ENCODE measurements at regions not wholly inside any gene's neighbourhood (a gene's known extent, or its start where the extent isn't known, plus 50 kb on each side); places are given as distances from the start of the nearest gene placed in this dataset.

DNA sequence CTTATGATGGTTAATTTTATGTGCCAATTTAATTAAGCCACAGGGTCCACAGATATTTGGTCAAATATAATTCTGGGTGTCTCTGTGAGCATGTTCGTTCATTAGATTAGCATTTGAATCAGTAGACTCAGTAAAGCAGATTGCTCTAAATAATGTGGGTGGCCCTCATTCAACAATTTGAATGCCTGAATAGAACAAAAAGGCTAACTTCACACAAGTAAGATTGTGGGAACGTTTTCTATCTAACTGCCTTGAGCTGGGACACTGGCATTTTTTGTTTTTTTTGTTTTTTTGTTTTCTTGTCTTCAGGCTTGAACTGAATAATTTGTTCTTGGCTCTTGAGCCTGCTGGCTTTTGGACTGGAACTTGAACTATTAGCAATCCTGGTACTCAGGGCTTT, 292.4 kb upstream of the SPANXN4 start:
- CTCF ChIA-PET, result no interaction called here
- TF ChIP-seq ZNF214 (tag by site-specific recombination; IDR thresholded peaks at IDR 0.05; ENCODE audit: borderline replicate concordance) (no peak), ZNF423 (tag by site-specific recombination; IDR thresholded peaks at IDR 0.05) (no peak), ZNF510 (tag by site-specific recombination; IDR thresholded peaks at IDR 0.05; ENCODE audit: insufficient replicate concordance) (no peak), ZNF670 (tag by site-specific recombination; IDR thresholded peaks at IDR 0.05; ENCODE audit: low read depth) (no peak), KLF7 (tag by site-specific recombination; IDR thresholded peaks at IDR 0.05; ENCODE audit: borderline replicate concordance) (no peak), ZNF221 (tag by site-specific recombination; IDR thresholded peaks at IDR 0.05; ENCODE audit: borderline replicate concordance) (no peak), ZNF133 (tag by site-specific recombination; IDR thresholded peaks at IDR 0.05) (no peak), ZNF664 (tag by site-specific recombination; IDR thresholded peaks at IDR 0.05) (no peak), ZNF37A (tag by site-specific recombination; IDR thresholded peaks at IDR 0.05) (no peak), SALL2 (tag by site-specific recombination; IDR thresholded peaks at IDR 0.05; ENCODE audit: borderline replicate concordance) (no peak), ZNF624 (tag by site-specific recombination; IDR thresholded peaks at IDR 0.05) (no peak), ZNF132 (tag by site-specific recombination; IDR thresholded peaks at IDR 0.05; ENCODE audit: borderline replicate concordance) (no peak), BCL11A (tag by site-specific recombination; IDR thresholded peaks at IDR 0.05; ENCODE audit: low read depth) (no peak), ZXDB (tag by site-specific recombination; IDR thresholded peaks at IDR 0.05) (no peak)
- TF ChIP-seq, protein P1, sequence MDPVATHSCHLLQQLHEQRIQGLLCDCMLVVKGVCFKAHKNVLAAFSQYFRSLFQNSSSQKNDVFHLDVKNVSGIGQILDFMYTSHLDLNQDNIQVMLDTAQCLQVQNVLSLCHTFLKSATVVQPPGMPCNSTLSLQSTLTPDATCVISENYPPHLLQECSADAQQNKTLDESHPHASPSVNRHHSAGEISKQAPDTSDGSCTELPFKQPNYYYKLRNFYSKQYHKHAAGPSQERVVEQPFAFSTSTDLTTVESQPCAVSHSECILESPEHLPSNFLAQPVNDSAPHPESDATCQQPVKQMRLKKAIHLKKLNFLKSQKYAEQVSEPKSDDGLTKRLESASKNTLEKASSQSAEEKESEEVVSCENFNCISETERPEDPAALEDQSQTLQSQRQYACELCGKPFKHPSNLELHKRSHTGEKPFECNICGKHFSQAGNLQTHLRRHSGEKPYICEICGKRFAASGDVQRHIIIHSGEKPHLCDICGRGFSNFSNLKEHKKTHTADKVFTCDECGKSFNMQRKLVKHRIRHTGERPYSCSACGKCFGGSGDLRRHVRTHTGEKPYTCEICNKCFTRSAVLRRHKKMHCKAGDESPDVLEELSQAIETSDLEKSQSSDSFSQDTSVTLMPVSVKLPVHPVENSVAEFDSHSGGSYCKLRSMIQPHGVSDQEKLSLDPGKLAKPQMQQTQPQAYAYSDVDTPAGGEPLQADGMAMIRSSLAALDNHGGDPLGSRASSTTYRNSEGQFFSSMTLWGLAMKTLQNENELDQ (tag by site-specific recombination; IDR thresholded peaks at IDR 0.05; ENCODE audit: low read depth), result no peak
- TF ChIP-seq, protein P2, sequence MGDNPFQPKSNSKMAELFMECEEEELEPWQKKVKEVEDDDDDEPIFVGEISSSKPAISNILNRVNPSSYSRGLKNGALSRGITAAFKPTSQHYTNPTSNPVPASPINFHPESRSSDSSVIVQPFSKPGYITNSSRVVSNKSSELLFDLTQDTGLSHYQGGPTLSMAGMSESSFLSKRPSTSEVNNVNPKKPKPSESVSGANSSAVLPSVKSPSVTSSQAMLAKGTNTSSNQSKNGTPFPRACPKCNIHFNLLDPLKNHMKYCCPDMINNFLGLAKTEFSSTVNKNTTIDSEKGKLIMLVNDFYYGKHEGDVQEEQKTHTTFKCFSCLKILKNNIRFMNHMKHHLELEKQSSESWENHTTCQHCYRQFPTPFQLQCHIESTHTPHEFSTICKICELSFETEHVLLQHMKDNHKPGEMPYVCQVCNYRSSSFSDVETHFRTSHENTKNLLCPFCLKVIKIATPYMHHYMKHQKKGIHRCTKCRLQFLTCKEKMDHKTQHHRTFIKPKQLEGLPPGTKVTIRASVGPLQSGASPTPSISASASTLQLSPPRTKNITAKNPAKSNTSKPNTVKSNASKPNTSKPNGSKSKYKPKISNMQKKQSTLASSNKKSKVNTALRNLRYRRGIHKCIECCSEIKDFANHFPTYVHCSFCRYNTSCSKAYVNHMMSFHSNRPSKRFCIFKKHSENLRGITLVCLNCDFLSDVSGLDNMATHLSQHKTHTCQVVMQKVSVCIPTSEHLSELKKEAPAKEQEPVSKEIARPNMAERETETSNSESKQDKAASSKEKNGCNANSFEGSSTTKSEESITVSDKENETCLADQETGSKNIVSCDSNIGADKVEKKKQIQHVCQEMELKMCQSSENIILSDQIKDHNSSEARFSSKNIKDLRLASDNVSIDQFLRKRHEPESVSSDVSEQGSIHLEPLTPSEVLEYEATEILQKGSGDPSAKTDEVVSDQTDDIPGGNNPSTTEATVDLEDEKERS (tag by site-specific recombination; IDR thresholded peaks at IDR 0.05), result no peak
- TF ChIP-seq, protein P3, sequence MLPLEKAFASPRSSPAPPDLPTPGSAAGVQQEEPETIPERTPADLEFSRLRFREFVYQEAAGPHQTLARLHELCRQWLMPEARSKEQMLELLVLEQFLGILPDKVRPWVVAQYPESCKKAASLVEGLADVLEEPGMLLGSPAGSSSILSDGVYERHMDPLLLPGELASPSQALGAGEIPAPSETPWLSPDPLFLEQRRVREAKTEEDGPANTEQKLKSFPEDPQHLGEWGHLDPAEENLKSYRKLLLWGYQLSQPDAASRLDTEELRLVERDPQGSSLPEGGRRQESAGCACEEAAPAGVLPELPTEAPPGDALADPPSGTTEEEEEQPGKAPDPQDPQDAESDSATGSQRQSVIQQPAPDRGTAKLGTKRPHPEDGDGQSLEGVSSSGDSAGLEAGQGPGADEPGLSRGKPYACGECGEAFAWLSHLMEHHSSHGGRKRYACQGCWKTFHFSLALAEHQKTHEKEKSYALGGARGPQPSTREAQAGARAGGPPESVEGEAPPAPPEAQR (tag by site-specific recombination; IDR thresholded peaks at IDR 0.05), result no peak
- TF ChIP-seq, protein P4, sequence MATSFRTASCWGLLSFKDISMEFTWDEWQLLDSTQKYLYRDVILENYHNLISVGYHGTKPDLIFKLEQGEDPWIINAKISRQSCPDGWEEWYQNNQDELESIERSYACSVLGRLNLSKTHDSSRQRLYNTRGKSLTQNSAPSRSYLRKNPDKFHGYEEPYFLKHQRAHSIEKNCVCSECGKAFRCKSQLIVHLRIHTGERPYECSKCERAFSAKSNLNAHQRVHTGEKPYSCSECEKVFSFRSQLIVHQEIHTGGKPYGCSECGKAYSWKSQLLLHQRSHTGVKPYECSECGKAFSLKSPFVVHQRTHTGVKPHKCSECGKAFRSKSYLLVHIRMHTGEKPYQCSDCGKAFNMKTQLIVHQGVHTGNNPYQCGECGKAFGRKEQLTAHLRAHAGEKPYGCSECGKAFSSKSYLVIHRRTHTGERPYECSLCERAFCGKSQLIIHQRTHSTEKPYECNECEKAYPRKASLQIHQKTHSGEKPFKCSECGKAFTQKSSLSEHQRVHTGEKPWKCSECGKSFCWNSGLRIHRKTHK (tag by site-specific recombination; IDR thresholded peaks at IDR 0.05), result no peak
- TF ChIP-seq, protein P5, sequence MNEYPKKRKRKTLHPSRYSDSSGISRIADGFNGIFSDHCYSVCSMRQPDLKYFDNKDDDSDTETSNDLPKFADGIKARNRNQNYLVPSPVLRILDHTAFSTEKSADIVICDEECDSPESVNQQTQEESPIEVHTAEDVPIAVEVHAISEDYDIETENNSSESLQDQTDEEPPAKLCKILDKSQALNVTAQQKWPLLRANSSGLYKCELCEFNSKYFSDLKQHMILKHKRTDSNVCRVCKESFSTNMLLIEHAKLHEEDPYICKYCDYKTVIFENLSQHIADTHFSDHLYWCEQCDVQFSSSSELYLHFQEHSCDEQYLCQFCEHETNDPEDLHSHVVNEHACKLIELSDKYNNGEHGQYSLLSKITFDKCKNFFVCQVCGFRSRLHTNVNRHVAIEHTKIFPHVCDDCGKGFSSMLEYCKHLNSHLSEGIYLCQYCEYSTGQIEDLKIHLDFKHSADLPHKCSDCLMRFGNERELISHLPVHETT (tag by site-specific recombination; IDR thresholded peaks at IDR 0.05), result no peak
- TF ChIP-seq, protein P6, sequence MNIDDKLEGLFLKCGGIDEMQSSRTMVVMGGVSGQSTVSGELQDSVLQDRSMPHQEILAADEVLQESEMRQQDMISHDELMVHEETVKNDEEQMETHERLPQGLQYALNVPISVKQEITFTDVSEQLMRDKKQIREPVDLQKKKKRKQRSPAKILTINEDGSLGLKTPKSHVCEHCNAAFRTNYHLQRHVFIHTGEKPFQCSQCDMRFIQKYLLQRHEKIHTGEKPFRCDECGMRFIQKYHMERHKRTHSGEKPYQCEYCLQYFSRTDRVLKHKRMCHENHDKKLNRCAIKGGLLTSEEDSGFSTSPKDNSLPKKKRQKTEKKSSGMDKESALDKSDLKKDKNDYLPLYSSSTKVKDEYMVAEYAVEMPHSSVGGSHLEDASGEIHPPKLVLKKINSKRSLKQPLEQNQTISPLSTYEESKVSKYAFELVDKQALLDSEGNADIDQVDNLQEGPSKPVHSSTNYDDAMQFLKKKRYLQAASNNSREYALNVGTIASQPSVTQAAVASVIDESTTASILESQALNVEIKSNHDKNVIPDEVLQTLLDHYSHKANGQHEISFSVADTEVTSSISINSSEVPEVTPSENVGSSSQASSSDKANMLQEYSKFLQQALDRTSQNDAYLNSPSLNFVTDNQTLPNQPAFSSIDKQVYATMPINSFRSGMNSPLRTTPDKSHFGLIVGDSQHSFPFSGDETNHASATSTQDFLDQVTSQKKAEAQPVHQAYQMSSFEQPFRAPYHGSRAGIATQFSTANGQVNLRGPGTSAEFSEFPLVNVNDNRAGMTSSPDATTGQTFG (tag by site-specific recombination; IDR thresholded peaks at IDR 0.05; ENCODE audit: borderline replicate concordance), result no peak
- POLR2A ChIA-PET, result no interaction called here
- no peaks in the 10 kb centered on the region for H3K4me1 ChIP-seq (ENCODE audit: control insufficient read depth, insufficient read depth, low read length)
- no peaks in the 10 kb centered on the region for H3K36me3 ChIP-seq (ENCODE audit: control insufficient read depth in 2 of 2, insufficient read depth in 1 of 2, low read length in 2 of 2)
- no peak overlapping the region for H3K27ac ChIP-seq (ENCODE audit: extremely low read depth, low read depth, low read length)
- H3K4me3 ChIP-seq (ENCODE audit: low read depth, low read length), result no peak overlapping the region
- H3K9me3 ChIP-seq (ENCODE audit: control insufficient read depth, insufficient read depth, low read depth, low read length), result no peaks in the 10 kb centered on the region
